ENCODE measurements at regions not wholly inside any gene's neighbourhood (a gene's known extent, or its start where the extent isn't known, plus 50 kb on each side); places are given as distances from the start of the nearest gene placed in this dataset.

DNA sequence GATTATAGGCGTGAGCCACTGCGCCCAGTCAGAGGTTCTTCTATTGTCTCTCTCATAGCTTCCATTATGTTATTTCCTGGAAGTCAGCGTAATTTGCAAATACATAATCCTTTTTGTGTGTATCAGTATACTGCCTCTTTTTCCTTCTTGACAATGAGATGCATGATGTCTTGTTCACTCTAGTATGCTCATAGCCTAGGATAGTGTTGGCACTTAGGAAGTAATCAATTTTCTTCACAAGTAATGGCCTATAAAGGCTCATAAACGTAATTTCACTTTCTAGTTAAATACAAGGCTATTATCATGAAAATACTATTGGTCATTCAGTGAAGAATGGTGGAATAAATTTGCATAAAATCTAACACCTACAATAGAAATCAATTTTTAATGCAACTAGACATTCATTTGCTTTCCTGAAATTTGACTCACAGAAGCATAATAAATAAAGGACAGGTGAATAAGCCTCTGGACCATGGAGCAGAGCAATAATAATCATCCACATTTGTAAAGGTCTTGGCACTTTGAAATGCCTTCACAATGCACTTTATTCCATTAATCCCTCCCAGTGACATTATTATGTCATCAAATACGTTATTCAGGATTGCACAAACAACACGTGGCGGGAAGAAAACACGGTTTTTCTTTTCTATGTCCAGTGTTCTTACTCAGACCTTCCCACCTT, 366.9 kb upstream of the BTBD3 start:
- no peak for DNase-seq

DNA sequence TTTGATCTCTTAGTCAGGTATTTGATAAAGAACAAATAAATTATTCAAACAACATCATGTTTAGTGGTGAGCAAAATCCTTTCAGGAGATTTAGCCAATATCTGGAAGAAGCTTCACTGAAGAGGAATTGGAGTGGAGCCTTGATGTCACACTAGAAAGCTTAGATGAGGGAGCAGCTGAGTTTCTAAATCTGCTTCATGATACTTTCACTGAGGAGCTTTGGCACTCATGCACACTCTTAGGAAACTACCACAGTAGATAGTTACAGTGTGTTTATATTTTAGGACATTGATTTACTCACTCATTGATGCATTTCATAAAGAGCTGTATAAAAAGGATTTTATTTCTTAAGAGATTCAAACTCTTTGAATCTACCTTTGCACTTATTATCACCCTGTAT, 366.2 kb upstream of the BTBD3 start:
- no peak for DNase-seq

DNA sequence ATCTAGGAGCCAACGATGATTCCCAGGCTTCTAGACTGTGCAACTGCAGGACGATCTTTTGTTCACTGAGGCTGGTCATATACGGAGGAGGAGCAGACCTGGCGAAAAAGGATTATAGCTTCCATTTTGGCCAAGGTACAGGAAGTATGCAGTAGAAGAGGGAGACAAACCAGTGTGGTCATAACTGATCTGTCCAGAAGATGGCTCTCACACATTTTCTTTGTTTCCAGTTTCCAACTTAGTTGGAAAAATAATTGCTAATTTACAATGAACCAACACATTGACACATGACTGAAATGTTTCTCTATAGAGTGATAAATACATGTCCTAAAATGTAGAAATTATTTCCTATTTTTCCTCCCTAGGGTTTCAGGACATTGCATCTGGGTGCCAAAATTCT, 364.1 kb upstream of the BTBD3 start:
- no peak for DNase-seq

DNA sequence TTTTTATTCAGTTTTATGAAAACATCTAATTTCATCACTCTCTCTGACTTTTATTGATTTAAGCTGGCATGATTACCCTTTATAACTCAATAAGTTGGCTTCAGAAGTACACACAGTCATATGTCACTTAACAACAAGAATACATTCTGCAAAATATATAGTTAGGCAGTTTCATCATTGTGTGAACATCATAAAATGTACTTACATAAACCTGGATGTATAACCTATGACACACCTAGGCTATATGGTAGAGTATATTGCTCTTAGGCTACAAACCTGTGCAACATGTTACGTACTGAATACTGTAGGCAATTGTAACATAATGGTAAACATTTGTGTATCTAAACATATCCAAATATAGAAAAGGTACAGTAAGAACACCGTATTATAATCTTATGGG, 362.2 kb upstream of the BTBD3 start:
- no peak for DNase-seq

DNA sequence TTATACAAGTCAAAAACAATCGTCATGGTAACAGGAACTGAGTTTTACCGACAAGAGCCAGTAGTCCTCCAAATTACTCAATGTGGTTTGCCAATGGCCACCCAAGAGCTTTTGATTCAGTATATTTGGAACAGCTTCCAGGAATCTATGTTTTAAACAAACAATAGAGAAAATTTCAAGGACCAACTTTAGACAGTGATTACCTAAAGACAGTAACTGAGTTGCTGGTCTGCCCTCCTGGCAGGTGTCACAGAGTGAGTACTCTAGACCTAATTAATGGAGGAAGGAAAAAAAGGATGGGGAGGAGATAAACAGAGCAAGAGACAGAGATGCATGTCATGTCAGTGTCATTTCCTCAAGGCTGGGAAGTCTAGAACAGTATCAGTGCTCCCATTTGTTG, 361.3 kb upstream of the BTBD3 start:
- DNase-seq, result no peak

DNA sequence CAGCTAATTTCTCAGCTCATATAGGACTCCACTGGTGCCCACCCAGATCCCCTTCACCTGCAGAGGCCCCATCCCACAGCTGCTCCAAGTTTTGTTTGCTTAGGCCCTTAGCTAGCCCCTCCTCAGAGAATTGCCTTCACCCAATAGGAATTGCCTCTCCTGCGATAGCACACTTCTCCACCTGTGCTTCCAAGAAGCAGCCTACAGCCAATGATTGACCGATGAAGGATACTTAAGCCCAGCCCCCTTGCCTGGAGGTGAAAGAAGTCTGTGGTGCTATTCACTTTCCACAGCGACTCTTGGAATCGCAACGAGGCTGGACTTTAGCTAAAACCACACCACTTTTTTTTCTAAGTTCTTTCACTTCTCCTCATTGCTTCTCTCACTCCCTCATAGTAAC, 353.2 kb upstream of the BTBD3 start:
- no peak for DNase-seq

DNA sequence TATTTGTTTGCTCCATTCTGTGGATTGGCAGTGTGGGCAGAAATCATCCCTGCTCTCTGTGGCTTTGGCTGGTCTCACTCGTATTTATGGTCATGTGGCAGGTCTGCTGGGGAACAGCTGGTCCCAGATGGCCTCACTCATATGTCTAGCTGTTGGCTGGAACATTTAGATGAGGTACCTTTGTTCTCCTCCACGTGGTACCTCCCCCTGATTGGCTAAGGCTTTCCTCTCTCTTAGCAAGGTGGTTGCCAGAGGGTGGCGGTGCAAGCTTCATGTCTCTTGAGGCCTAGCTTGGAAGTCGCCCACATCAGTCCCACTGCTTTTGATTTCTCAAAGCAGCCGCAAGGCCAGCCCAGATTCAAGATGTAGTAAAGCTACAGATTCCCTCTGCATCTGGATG, 348.5 kb upstream of the BTBD3 start:
- no peak for DNase-seq

DNA sequence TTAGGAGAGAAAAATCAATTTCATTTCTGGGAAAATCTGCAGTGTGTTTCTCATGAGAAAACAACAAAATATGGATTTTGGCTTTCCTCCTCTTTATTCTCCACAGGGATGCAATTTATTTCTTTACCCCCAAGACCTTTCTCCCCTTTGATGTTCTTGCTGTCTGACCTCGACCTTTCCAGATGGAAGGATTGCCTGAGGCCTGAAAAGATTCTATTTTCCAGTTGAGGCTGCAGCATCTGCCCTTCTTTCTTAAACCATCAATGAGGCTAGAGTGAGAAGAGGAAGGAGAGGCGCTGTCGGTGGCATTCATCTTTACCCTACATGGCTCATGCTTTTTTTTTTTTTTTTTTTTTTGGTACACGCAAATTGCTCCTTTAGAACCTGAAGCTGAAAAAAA, 344.2 kb upstream of the BTBD3 start:
- no peak for DNase-seq

DNA sequence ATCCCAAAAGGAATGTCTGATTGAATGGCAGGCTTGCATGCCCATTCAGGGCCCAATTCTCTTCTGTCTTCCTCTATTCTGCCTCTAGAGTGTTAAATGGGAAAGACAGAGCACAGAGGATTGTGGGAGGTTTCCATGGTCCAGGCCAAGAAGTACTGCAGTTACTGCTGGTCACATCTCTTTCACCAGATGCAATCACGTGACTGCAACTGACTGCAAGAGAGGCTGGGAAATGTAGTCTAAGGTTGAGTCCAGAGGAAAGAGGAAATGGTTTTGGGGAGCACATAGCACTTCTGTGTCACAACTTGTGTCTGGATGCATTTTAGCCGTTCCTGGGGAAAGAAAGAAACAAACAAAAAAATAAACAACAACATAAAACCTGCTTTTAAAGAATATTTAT, 336.4 kb upstream of the BTBD3 start:
- no peak for DNase-seq

DNA sequence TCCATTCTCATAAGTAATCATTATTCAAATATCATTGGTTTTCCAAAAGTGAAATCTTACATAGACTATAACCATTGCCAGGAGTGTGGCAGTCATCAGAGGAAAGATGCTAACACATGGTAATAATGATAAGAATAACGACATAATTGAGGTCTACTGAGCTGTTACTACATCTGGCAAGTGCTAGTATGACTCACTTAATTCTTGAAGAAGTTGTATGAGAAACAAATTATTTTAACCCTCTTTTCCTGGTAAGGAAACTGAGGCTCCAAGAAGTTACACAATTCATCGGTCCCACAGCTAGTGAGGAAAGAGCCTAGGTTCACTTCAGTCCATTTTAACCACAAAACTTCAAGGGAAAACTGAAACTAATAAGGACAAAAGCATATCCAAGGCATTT, 335.6 kb upstream of the BTBD3 start:
- no peak for DNase-seq

DNA sequence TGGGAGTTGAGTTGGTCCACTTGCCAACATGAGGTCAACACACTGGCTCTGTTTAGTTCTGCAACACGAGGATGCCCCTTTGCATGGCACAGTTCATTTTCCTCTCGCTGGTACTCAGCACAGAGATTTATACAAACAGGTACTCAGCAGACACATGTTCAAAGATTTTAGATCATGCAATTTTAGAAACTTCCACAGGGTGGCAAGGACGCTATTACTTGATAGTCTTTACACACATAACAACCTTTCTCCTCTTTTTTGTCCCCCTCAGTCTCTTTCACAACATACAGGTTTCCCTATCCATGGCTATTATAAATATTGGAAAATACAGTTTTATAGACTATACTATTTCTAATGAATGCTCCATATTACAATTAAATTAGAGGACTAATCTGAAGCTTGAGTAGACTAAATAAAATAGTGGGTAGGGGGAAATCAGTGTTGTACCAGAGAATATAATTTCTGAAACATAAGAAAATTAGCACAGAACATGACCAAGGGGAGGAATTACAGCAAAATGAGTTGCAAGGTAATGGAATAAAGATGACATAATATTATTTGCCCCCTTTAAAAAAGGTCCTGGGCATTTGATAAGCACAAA, 331.8 kb upstream of the BTBD3 start:
- DNase-seq, result no peak

DNA sequence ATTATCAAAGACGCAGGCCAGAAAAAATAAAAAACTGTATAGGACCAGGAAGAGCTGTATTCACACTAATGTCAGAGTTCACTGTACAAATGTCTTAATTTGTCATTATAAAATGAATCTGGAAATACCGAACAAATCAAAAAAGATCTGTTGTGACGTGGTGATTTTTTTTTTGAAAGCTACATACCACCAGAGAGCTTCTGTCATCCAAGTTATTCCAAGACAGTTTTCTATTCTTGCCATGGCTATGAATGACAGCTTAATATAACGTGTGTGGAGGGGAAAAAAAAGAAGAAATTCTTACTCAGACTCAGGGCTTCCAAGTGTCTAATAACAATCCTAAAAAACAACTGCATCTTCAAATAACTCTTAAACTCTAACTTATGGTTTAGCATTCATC, 328.8 kb upstream of the BTBD3 start:
- no peak for DNase-seq

DNA sequence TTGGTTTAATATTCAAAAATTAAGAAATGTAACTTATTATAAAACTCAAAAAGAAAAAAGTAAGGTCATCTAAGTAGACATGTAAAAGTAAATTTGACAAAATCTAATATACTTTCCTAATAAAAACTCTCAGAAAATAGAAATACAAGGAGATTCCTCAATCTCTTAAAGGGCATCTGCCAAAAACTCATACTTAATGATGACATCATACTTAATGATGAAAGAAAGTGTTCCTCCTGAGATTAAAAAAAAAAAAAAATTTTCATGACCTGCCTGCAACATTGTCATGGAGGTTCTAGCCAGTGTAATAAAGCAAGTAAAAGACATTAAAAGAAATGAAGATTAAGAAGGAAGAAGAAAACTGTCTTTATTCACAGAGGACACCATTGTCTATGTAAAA, 325.7 kb upstream of the BTBD3 start:
- DNase-seq, result no peak

DNA sequence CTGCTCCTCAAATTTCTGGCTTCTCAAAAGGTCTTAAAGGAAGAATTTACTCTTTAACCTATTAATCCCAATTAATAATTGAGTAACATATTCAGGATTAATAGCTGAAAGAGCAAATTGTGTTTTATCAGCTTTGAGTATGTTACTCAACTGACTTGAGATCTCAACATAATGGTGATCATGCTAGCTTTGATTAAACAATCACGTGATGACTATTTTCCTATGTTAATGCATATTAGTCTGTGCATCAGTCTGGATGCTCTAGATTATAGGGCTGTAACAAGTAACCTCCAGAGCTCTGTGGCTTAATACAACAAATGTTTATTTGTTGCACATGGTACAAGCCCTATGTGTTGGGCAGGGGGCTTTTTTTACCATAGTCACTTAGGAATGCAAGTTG, 313.4 kb upstream of the BTBD3 start:
- no peak for DNase-seq

DNA sequence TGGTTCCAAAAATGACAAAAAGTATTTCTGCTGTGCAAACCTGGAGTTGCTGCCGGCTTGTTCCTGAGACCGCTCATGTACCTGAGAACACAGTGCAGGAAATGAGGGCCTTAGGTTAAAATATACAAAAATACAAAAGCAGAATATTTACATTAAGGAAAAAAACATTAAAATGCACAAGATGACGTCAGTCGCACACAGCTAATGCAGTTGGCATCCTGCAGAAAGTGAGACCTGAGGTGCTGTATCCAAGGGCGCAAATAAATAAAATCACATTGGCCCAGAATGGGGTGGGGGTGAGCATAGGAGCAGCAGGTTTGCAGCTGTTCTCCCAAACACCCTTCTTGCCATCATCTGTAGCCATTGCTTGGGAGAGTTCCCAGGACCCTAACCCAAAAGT, 310.6 kb upstream of the BTBD3 start:
- DNase-seq, result no peak

DNA sequence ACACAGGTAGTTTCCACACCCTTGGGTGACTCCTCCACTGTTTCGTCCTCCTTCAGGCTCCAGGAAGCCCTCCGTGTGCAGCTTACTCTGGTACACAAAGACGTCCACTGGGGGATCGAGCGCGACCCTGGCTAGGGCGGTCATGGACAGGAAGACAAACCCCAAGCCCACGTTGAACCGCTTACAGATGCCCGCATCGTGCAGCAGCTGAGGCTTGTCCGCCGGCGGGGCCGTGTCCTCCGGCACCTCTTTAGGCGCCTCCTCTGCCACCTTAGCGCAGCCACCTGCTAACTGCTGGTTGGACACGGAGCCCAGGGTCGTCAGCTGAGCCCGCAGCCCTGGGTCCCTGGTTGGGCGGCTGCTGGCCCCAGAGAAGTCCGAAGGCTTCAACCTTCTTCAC, 309.0 kb upstream of the BTBD3 start:
- no peak for DNase-seq

DNA sequence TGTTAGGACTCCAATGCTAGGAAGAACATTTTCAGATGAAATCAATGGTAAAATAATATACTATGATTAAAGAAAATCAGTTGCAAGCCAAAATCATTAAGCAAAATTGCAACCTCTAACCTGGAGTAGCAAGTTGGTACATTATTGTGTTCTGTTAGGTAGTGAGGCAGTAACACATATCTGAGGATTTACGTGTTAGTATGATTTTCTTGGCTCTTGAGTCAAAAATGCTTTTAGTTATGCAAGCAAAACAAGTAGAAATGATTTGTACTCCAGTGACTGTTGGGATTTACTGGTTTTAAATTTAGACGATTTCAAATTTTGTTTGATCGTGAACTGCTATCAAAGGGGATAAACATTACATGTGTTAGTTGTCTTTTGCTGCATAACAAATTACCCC, 293.0 kb upstream of the BTBD3 start:
- no peak for DNase-seq

DNA sequence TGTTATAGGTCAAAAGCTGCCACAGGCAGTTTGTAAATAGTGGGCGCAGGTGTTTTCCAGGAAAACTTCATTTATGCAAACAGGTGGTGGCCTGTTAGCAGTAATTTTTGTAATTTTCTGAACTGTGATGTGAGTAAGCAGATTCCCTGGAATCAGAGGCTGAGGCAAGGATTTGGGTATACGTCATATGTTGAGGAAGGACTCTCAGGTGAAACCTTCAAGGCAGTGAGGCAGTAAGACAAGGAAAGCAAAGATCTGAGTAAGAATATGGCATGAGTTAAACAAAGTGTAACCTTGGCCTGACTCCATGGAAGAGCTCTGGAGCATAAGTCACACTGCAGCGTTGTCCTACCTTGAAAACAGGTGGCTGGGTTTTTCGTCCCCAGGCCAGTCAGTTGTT, 291.1 kb upstream of the BTBD3 start:
- DNase-seq, result no peak

DNA sequence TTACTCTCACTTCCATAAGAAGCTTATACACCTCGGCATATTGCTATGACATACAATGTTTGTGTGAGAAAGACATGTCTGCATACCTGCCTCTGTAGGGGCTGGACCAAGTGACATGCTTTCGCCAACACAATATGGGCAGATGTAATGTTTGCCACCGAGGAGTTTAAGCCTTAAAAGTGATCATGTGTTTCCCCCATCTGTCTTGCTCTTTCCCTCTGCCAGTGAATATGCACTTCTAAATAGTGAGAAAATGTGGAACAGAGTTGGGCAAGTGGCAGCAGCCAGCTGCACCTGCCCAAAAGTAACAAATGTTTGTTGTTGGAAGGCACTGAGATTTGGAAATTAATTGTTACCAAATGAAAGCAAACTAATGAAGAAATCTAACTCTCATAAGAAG, 274.8 kb upstream of the BTBD3 start:
- DNase-seq, result no peak

DNA sequence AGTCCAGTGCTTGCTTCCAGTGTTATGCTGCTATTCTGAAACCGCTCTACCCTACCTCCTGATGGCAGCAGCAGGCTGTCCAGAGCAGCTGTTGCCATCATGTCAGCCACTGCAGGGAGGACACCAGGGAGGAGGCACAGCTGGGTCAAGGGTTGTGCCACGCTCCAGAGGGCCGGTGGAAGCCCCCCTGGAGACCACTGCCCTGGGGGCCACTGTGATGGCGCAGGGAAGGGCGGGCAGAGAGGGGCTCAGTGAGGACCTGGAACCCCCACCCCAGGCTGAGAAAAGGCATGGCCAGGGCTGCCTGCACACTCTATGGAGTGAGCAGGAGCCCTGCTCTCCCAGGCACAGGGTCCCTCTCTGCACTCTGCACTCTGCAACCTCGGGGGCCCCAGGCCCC, 271.3 kb upstream of the BTBD3 start:
- DNase-seq, result no peak

DNA sequence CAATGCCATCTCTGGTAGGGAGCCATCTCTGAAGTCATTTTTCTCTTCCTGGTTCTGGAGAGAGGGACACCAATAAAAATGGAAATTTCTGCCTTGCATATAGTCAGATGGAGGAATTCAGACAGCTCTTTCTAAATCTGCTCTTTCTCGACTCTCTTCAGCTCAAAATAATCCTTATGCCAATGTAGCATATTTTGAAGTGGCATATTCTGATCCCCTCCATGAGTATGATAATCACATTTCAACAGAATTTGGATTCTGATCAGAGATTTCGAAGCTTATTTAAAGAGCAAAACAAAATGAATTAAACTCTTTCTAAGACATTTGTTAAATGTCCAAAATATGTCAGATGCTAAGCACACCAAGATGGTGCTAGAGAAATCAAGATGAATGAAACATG, 267.1 kb upstream of the BTBD3 start:
- no peak for DNase-seq

DNA sequence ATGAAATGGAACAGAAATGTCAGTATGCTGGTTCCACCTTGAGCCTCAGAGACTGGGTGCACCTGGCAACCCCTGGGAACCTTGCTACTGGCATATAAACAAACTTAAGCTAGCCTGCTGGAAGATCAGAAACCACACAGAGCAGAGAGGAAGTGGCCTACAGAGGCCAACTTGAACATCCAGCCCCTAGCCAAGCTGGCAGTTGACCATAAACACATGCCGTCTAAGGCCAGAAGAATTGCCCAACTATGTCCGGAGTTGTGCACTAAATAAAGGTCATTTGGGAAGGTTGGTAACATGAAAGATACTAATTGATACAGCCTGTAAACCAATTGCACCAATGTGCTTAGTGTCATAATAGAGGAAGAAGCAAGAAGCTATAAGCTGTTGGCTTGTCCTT, 266.6 kb upstream of the BTBD3 start:
- DNase-seq, result no peak

DNA sequence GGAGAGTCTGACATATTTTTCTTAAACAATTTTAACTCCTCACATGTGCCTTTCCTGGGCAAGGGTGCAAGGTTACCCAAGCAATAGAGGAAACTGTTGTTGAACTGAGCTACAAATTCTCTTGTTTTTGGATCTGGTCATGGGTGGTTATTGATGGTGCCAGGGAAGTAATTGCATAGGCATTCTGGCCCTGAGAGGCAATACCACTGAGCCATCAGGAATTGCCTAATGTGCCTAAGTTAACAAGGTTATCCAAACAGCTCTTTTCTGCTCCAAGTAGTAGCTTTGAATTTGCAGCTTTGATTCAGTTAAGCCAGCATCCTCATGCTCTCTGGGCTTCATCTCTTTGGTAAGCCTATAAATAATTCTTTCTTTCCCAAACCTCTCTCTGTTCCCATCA, 266.0 kb upstream of the BTBD3 start:
- DNase-seq, result no peak

DNA sequence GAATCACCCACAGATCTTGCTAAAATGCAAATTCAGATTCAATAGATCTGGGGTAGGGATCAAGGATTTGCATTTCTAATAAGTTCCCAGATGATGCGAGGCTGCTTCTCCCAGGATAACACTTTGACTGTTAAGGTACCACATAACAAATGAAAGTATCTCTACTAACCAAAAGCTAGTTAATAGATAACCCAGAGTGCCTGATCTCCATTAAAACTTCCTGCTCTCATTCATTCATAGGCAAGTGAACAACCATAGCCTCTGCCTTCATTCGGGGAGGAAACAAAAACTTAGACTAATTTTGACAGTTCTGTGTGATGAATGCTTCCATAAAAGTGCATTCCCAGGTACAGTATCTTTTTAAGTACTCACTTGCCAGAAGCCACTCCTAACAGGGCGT, 265.6 kb upstream of the BTBD3 start:
- no peak for DNase-seq

DNA sequence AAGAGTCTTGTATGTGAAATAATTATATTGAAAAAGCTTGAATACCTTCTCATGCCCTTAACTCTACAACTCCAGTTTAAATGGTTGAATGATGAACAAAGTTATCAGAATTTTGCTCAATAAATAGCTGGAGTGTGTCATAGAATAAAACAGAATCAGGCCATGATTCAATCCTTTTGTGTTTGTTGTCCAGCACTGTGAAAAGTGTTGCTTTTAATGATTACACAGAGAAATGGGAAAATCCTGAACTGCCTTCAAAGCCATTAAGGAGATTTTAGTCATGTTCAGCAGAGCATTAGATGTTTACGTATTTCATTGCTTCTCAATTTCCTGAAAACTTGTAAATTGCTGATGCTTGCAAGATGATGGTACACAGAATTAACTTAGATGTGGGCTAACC, 262.9 kb upstream of the BTBD3 start:
- DNase-seq, result no peak

DNA sequence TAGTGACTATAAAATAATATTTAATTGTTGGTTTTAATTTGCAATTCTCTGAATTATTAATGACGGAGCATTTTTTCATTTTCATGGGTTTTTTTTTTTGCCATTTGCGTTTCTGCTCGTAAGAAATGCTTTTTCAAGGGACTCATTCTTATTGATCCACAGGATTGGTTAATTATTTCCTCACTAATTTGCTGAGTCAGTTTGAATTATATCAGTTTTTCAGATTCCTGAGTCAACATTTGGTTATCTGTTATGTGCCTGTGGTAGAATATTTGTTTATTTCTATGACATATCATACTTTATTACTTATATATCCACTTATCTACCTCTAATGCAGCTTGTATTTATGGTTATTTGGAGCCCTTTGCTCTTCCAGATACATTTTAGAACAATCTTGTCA, 257.0 kb upstream of the BTBD3 start:
- DNase-seq, result no peak

Data from left hindlimb (tissue), 1 donor.